A549 (cell line): ENCODE measurements at regions not wholly inside any gene's neighbourhood (a gene's known extent, or its start where the extent isn't known, plus 50 kb on each side); places are given as distances from the start of the nearest gene placed in this dataset.

Experiments used
- ATAC-seq, 2 experiments: fragments of 200-7000 bp in 1 of 2; fragments of >200 bp in 1 of 2; cut with Nextera tagmentation in 1 of 2; cut with Tn5 transposase in 1 of 2; 3 replicates each; pipeline versions ENCODE4 v1.8.0 to v1.9.1; 2018 to 2020; ENCODE audit warnings: mild to moderate bottlenecking in 1 of 2, moderate library complexity in 1 of 2
- CTCF ChIA-PET: fragments of 300-600 bp; sonication (Branson Sonifier 250); formaldehyde crosslinking; extraction: SDS; loops from one replicate; lab custom pipeline; 2021; ENCODE audit warnings: antibody characterized with exemption, inconsistent platforms; lab: Yijun Ruan, JAX
- POLR2A ChIA-PET: fragments of 350-600 bp; formaldehyde crosslinking; extraction: SDS; loops from one replicate; lab custom pipeline; 2021; ENCODE audit warnings: antibody characterized with exemption, inconsistent platforms; lab: Yijun Ruan, JAX
- DNase-seq, 2 experiments: peaks; one replicate each; pipeline versions ENCODE4 v3.0.0 to v3.0.0-alpha.2; 2011 to 2016; ENCODE audit warnings: low read depth in 1 of 2, low spot score in 1 of 2
- FAIRE-seq: peaks from 2 replicates; lab custom pipeline; 2011; peaks lifted over from hg19 to GRCh38; lab: Jason Lieb, UNC
- H3K27ac ChIP-seq, 2 experiments: fragments of >200 bp; sonication (Bioruptor Twin); formaldehyde crosslinking; 3 replicates each; pipeline ENCODE4 v1.5.1; 2016 to 2017
- H3K4me1 ChIP-seq: fragments of >200 bp; sonication (Bioruptor Twin); formaldehyde crosslinking; 3 replicates; pipeline ENCODE4 v1.6.1; 2016
- H3K4me2 ChIP-seq: fragments of >200 bp; sonication (Bioruptor Twin); formaldehyde crosslinking; 3 replicates; pipeline ENCODE4 v1.6.1; 2016
- H3K4me3 ChIP-seq: fragments of >200 bp; sonication (Bioruptor Twin); formaldehyde crosslinking; 3 replicates; pipeline ENCODE4 v1.5.1; 2016
- H3K9me3 ChIP-seq: fragments of >200 bp; sonication (Bioruptor Twin); formaldehyde crosslinking; 3 replicates; pipeline ENCODE4 v1.6.1; 2016
- ATOH8 ChIP-seq: fragments of 250-450 bp; sonication (Bioruptor Pico); IDR thresholded peaks from 2 replicates; pipeline ENCODE4 v1.5.0; 2020; ENCODE audit warnings: low read depth, mild to moderate bottlenecking, moderate library complexity
- BHLHE40 ChIP-seq: IDR thresholded peaks from 2 replicates; pipeline ENCODE4 v1.6.1; 2012; ENCODE audit warnings: low read depth, low read length, inconsistent platforms
- CHD2 ChIP-seq: fragments of 150-350 bp; IDR thresholded peaks from 2 replicates; pipeline ENCODE4 v1.6.1; 2014; ENCODE audit warnings: low read length; ENCODE audit not compliant: partially characterized antibody
- CHD4 ChIP-seq: fragments of 200-600 bp; sonication (generic); IDR thresholded peaks from 2 replicates; pipeline ENCODE4 v1.6.1; 2016; ENCODE audit warnings: antibody characterized with exemption, mild to moderate bottlenecking, borderline replicate concordance
- EP300 ChIP-seq, 2 experiments: fragments of >200 bp; sonication (Bioruptor Twin); formaldehyde crosslinking; IDR thresholded peaks; 2 replicates in 1 of 2; 3 replicates in 1 of 2; pipeline ENCODE4 v1.6.1; 2016 to 2017
- HES2 ChIP-seq: fragments of >200 bp; sonication (Bioruptor Twin); formaldehyde crosslinking; IDR thresholded peaks from 2 replicates; pipeline ENCODE4 v1.6.1; 2016
- HEYL ChIP-seq: fragments of 250-450 bp; sonication (Bioruptor Pico); IDR thresholded peaks from 2 replicates; pipeline ENCODE4 v1.8.0; 2021; ENCODE audit warnings: mild to moderate bottlenecking, moderate library complexity
- JUN ChIP-seq, 2 experiments: fragments of >200 bp; sonication (Bioruptor Twin); formaldehyde crosslinking; IDR thresholded peaks; 2 replicates in 1 of 2; 3 replicates in 1 of 2; pipeline ENCODE4 v1.6.1; 2016 to 2017
- JUNB ChIP-seq: fragments of >200 bp; sonication (Bioruptor Twin); formaldehyde crosslinking; IDR thresholded peaks from 2 replicates; pipeline ENCODE4 v1.6.1; 2016
- KDM1A ChIP-seq: fragments of 200-600 bp; sonication (generic); IDR thresholded peaks from 2 replicates; pipeline ENCODE4 v1.6.1; 2016; ENCODE audit warnings: low read depth, mild to moderate bottlenecking
- MAFK ChIP-seq: fragments of 450-650 bp; IDR thresholded peaks from 2 replicates; pipeline ENCODE4 v1.6.1; 2014; ENCODE audit not compliant: partially characterized antibody
- MAX ChIP-seq: IDR thresholded peaks from 2 replicates; pipeline ENCODE4 v1.6.1; 2012
- PBX3 ChIP-seq: IDR thresholded peaks from 2 replicates; pipeline ENCODE4 v1.6.1; 2012
- PHF8 ChIP-seq: fragments of 200-600 bp; sonication (generic); IDR thresholded peaks from 2 replicates; pipeline ENCODE4 v1.6.1; 2016; ENCODE audit warnings: low read depth, mild to moderate bottlenecking, antibody characterized with exemption, moderate library complexity, borderline replicate concordance
- POLR2A ChIP-seq: IDR thresholded peaks from 2 replicates; pipeline ENCODE4 v1.6.1; 2012; ENCODE audit warnings: mild to moderate bottlenecking, low read length
- POLR2AphosphoS2 ChIP-seq: conservative IDR thresholded peaks from 2 replicates; pipeline ENCODE4 v1.6.1; 2012; ENCODE audit warnings: low read length, improper control_type of control experiment, inconsistent platforms
- RAD21 ChIP-seq, 2 experiments: fragments of >200 bp in 1 of 2; sonication (Bioruptor Twin) in 1 of 2; formaldehyde crosslinking in 1 of 2; IDR thresholded peaks in 1 of 2; conservative IDR thresholded peaks in 1 of 2; 2 replicates in 1 of 2; 3 replicates in 1 of 2; pipeline ENCODE4 v1.6.1; 2012 to 2018; ENCODE audit warnings: inconsistent platforms in 1 of 2
- RARB ChIP-seq: fragments of 250-450 bp; sonication (Bioruptor Pico); IDR thresholded peaks from 2 replicates; pipeline ENCODE4 v1.8.0; 2021; ENCODE audit warnings: mild to moderate bottlenecking, moderate library complexity
- RCOR1 ChIP-seq: fragments of 150-350 bp; IDR thresholded peaks from 2 replicates; pipeline ENCODE4 v1.6.1; 2014; ENCODE audit warnings: antibody characterized with exemption, low read length, low read depth
- RFX5 ChIP-seq: fragments of 450-650 bp; IDR thresholded peaks from 2 replicates; pipeline ENCODE4 v1.7.1; 2014; ENCODE audit warnings: antibody characterized with exemption, mild to moderate bottlenecking, moderate library complexity
- RNF2 ChIP-seq: fragments of 200-600 bp; sonication (generic); IDR thresholded peaks from 2 replicates; pipeline ENCODE4 v1.6.1; 2016; ENCODE audit warnings: low read depth, mild to moderate bottlenecking, antibody characterized with exemption, moderate library complexity, borderline replicate concordance
- SREBF2 ChIP-seq: fragments of 450-650 bp; IDR thresholded peaks from 2 replicates; pipeline ENCODE4 v1.6.1; 2014; ENCODE audit warnings: mild to moderate bottlenecking, moderate library complexity
- ZFP36 ChIP-seq: fragments of 450-650 bp; IDR thresholded peaks from 2 replicates; pipeline ENCODE4 v1.6.1; 2014; ENCODE audit warnings: borderline replicate concordance; ENCODE audit not compliant: partially characterized antibody
- ZNF302 ChIP-seq: fragments of 250-450 bp; sonication (Bioruptor Pico); IDR thresholded peaks from 2 replicates; pipeline ENCODE4 v1.9.0; 2021; ENCODE audit warnings: inconsistent platforms, mild to moderate bottlenecking, moderate library complexity
- WGBS: methylation state at CpG from one replicate; pipeline ENCODE4 v1.1.6; 2017; ENCODE audit errors: missing lambda C conversion rate; 5-methylcytosine and 5-hydroxymethylcytosine counted together
- TF ChIP-seq, protein P1 (sequence below): fragments of 150-350 bp; IDR thresholded peaks from 2 replicates; pipeline ENCODE4 v1.6.1; 2014; ENCODE audit warnings: low read depth, mild to moderate bottlenecking, low read length

- TF ChIP-seq, protein P1, sequence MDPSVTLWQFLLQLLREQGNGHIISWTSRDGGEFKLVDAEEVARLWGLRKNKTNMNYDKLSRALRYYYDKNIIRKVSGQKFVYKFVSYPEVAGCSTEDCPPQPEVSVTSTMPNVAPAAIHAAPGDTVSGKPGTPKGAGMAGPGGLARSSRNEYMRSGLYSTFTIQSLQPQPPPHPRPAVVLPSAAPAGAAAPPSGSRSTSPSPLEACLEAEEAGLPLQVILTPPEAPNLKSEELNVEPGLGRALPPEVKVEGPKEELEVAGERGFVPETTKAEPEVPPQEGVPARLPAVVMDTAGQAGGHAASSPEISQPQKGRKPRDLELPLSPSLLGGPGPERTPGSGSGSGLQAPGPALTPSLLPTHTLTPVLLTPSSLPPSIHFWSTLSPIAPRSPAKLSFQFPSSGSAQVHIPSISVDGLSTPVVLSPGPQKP, result no peak
- no peak for TF ChIP-seq RFX5
- TF ChIP-seq MAFK, result no peak
- no peak for TF ChIP-seq RARB (CRISPR knock-in tag)
- no peak for TF ChIP-seq JUNB
- TF ChIP-seq, all 56 proteins: peak for 0
Measured at GRCh38 chr6:12594530-12594893, 122.1 kb upstream of the PHACTR1 start (continued).

GRCh38 chr6:12595161-12595811, 121.3 kb upstream of the PHACTR1 start:
- WGBS, result 92% methylated on average over 9 of the region's 9 CpGs
- no peak overlapping the region for H3K4me2 ChIP-seq
- DNase-seq (no peak), FAIRE-seq (no peak), ATAC-seq (no peak)
- no peaks in the 10 kb centered on the region for H3K9me3 ChIP-seq
- TF ChIP-seq JUNB (no peak), RNF2 (no peak), BHLHE40 (no peak), RCOR1 (no peak)
- TF ChIP-seq, protein P1, result no peak
- peaks cover 40% of the 10 kb centered on the region for H3K4me1 ChIP-seq
- H3K27ac ChIP-seq, result peak overlapping the region; percentile 46 to 68
- ChIA-PET POLR2A (interaction anchor here (0.6 kb wide), 1 partner anchor 301 kb away, joined by 3 read pairs; no protein-coding TSS in a partner anchor), CTCF (interaction anchor here (1.2 to 2.4 kb wide), 3 partner anchors 8 to 305 kb away, joined by 4 to 9 read pairs (median 7); partner anchors contain the start of gene EDN1)
- no peak overlapping the region for H3K4me3 ChIP-seq

DNA sequence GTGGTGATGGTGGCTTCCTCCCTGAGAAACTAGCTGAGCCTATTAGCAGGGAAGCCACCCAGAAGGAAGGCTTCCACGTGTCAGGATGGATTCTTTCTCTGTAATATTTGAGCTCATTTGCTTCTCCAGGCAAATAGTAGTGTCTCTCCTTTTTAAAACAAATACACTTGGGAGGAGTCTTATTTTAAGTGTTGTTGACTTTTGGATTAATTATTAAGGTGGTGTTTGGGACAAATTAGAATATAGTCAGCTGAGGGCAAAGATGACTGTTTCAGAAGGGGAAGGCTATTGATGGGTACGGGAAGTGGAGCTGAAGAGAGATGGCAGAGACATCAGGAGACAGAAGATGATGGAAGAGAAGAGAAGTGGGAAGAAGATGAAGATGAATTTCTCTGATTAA, 119.8 kb upstream of the PHACTR1 start:
- Histone ChIP-seq H3K9me3 (no peaks in the 10 kb centered on the region), H3K27ac (peak overlapping the region; percentile 4 to 68; a peak in 4 of 6 replicates), H3K4me3 (no peak overlapping the region), H3K4me1 (peaks cover 45% of the 10 kb centered on the region)
- no peak for DNase-seq
- POLR2A ChIA-PET, result no interaction called here
- CTCF ChIA-PET, result interaction anchor here (2.3 kb wide), 1 partner anchor 307 kb away, joined by 8 read pairs; the partner anchor contains the start of gene EDN1
- WGBS, result 55% methylated on average over 2 of the region's 2 CpGs
- no peak for FAIRE-seq
- TF ChIP-seq HES2, result no peak
- TF ChIP-seq ATOH8, result no peak
- no peak for TF ChIP-seq ZNF302 (CRISPR knock-in tag)
- no peak for TF ChIP-seq KDM1A
- TF ChIP-seq PHF8, result no peak
- TF ChIP-seq MAX, result no peak
- no peak for TF ChIP-seq JUN (IDR thresholded peaks at IDR 0.05)
- TF ChIP-seq CHD4, result no peak
- TF ChIP-seq ZFP36, result no peak
- no peak for TF ChIP-seq PBX3
- no peak for TF ChIP-seq POLR2A
- TF ChIP-seq JUNB, result no peak
- TF ChIP-seq HEYL (CRISPR knock-in tag), result no peak
- no peak for TF ChIP-seq POLR2AphosphoS2
- TF ChIP-seq RARB (CRISPR knock-in tag), result no peak
- no peak for TF ChIP-seq CHD2
- TF ChIP-seq RAD21 (conservative IDR thresholded peaks at IDR 0.05 in 1 of 2, IDR thresholded peaks at IDR 0.05 in 1 of 2), result no peak
- TF ChIP-seq EP300 (IDR thresholded peaks at IDR 0.05), result no peak
- TF ChIP-seq SREBF2, result no peak
- TF ChIP-seq, all 56 proteins: peak for 0
- H3K4me2 ChIP-seq, result no peak overlapping the region
- ATAC-seq, result no peak
